Thyroid gland (tissue), 4 donors: ENCODE measurements at regions not wholly inside any gene's neighbourhood (a gene's known extent, or its start where the extent isn't known, plus 50 kb on each side); places are given as distances from the start of the nearest gene placed in this dataset.

Experiments
- DNase-seq, 2 donors: peaks; one replicate each; pipeline ENCODE4 v3.0.0-alpha.2; 2019
- H3K27ac ChIP-seq, 3 donors: fragments of 200-600 bp; sonication (generic); 1 replicate in 2 of 3; 2 replicates in 1 of 3; pipeline ENCODE4 v1.5.1; 2016 to 2019; ENCODE audit warnings: mild to moderate bottlenecking in 1 of 3, moderate library complexity in 1 of 3
- H3K27me3 ChIP-seq: fragments of 200-600 bp; sonication (generic); one replicate; pipeline ENCODE4 v1.5.1; 2019
- H3K36me3 ChIP-seq, 2 donors: fragments of 200-600 bp; sonication (generic); one replicate each; pipeline ENCODE4 v1.5.1; 2016 to 2019
- H3K4me1 ChIP-seq, 2 donors: fragments of 200-600 bp; sonication (generic); one replicate each; pipeline ENCODE4 v1.5.1; 2017 to 2019
- H3K4me3 ChIP-seq, 3 donors: fragments of 200-600 bp; sonication (generic); replicated peaks in 1 of 3; 1 replicate in 2 of 3; 2 replicates in 1 of 3; pipeline ENCODE4 v1.5.1; 2016; ENCODE audit warnings: mild to moderate bottlenecking in 1 of 3
- H3K9me3 ChIP-seq: fragments of 200-600 bp; sonication (generic); one replicate; pipeline ENCODE4 v1.5.1; 2017
- POLR2A ChIP-seq, 2 donors: fragments of 450-650 bp; IDR thresholded peaks; one replicate each; pipeline ENCODE4 v1.6.1; 2017; ENCODE audit warnings: antibody characterized with exemption in 2 of 2, mild to moderate bottlenecking in 2 of 2, moderate library complexity in 1 of 2
- WGBS, 2 donors: methylation state at CpG; one replicate each; pipeline ENCODE4 v1.1.5; 2017; 5-methylcytosine and 5-hydroxymethylcytosine counted together
- intact Hi-C: fragments of 100-400 bp; cut with DNase I; formaldehyde crosslinking; loops from one replicate; pipeline ENCODE4 v1.15.1; 2023
- TF ChIP-seq, protein P1 (sequence below), 6 experiments: fragments of 200-600 bp in 3 of 6; fragments of 450-650 bp in 3 of 6; sonication (generic) in 3 of 6; IDR thresholded peaks; one replicate each; pipeline ENCODE4 v1.5.1; 2016 to 2019; ENCODE audit warnings: antibody characterized with exemption in 6 of 6, mild to moderate bottlenecking in 2 of 6, inconsistent platforms in 1 of 6, moderate library complexity in 1 of 6

DNA sequence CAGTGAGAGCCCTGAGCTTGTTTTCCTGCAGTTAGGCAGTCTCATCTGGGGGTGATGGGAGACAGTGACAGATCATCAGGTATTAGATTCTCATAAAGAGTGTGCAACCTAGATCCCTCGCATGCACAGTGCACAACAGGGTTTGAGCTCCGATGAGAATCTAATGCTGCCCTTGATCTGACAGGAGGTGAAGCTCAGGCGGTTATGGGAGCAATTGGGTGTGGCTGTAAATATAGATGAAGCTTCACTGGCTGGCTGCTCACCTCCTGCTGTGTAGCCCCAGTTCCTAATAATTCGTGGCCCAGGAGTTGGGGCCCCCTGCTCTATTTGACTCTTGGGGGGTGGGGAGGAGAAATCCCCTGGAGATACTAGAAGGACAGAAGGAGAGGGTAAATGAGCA, 309.4 kb upstream of the STT3B start:
- intact Hi-C loops: no loop called here
- no peak for DNase-seq
- Histone ChIP-seq H3K27ac (no peak overlapping the region), H3K4me1 (peaks cover 22 to 29% of the 10 kb centered on the region in 2 donors), H3K9me3 (no peaks in the 10 kb centered on the region), H3K27me3 (no peaks in the 10 kb centered on the region), H3K36me3 (no peaks in the 10 kb centered on the region), H3K4me3 (no peak overlapping the region)
- TF ChIP-seq, protein P1, sequence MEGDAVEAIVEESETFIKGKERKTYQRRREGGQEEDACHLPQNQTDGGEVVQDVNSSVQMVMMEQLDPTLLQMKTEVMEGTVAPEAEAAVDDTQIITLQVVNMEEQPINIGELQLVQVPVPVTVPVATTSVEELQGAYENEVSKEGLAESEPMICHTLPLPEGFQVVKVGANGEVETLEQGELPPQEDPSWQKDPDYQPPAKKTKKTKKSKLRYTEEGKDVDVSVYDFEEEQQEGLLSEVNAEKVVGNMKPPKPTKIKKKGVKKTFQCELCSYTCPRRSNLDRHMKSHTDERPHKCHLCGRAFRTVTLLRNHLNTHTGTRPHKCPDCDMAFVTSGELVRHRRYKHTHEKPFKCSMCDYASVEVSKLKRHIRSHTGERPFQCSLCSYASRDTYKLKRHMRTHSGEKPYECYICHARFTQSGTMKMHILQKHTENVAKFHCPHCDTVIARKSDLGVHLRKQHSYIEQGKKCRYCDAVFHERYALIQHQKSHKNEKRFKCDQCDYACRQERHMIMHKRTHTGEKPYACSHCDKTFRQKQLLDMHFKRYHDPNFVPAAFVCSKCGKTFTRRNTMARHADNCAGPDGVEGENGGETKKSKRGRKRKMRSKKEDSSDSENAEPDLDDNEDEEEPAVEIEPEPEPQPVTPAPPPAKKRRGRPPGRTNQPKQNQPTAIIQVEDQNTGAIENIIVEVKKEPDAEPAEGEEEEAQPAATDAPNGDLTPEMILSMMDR (IDR thresholded peaks at IDR 0.05): no peak
- TF ChIP-seq POLR2A (IDR thresholded peaks at IDR 0.05): no peak
- WGBS, 2 donors: 85 to 87% methylated on average over 4 of the region's 4 CpGs

DNA sequence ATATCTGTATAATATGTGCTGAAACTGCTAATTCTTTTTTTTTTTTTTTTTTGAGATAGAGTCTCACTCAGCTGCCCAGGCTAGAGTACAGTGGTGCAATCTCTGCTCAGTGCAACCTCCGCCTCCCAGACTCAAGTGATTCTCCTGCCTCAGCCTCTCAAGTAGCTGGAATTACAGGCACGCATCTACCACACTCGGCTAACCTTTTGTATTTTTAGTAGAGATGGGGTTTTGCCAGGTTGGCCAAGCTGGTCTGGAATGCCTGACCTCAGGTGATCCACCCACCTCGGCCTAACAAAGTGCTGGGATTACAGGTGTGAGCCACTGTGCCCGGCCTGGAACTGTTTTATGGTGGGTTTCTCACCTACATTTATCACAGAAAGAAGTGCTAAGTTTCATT, 307.8 kb upstream of the STT3B start:
- DNase-seq: peak; percentile 65 to 69
- Histone ChIP-seq H3K9me3 (no peaks in the 10 kb centered on the region), H3K36me3 (no peaks in the 10 kb centered on the region), H3K4me1 (peaks cover 22 to 29% of the 10 kb centered on the region in 2 donors), H3K4me3 (no peak overlapping the region), H3K27ac (no peak overlapping the region), H3K27me3 (no peaks in the 10 kb centered on the region)
- TF ChIP-seq POLR2A (IDR thresholded peaks at IDR 0.05): no peak
- TF ChIP-seq, protein P1 (IDR thresholded peaks at IDR 0.05): no peak
- intact Hi-C loops: no loop called here
- WGBS, 2 donors: 46 to 60% methylated on average over 4 to 5 of the region's 5 CpGs

- no peaks in the 10 kb centered on the region for H3K36me3 ChIP-seq
- no peak overlapping the region for H3K4me3 ChIP-seq
- intact Hi-C loops: no loop called here
- peaks cover 22 to 29% of the 10 kb centered on the region in 2 donors for H3K4me1 ChIP-seq
- H3K9me3 ChIP-seq: no peaks in the 10 kb centered on the region
- no peak for TF ChIP-seq POLR2A (IDR thresholded peaks at IDR 0.05)
- TF ChIP-seq, protein P1 (IDR thresholded peaks at IDR 0.05): no peak
- H3K27ac ChIP-seq: no peak overlapping the region
- 87 to 89% methylated on average over 3 of the region's 3 CpGs for WGBS, 2 donors
- DNase-seq: no peak
- no peaks in the 10 kb centered on the region for H3K27me3 ChIP-seq
These were observed 306.8 kb upstream of the STT3B start for GRCh38 chr3:31225923-31226322.

- DNase-seq: no peak
- peaks cover 22 to 29% of the 10 kb centered on the region in 2 donors for H3K4me1 ChIP-seq
- H3K27ac ChIP-seq: no peak overlapping the region
- intact Hi-C loops: no loop called here
- WGBS, 2 donors: 78 to 89% methylated on average over 3 of the region's 3 CpGs
- H3K36me3 ChIP-seq: no peaks in the 10 kb centered on the region
- H3K27me3 ChIP-seq: no peaks in the 10 kb centered on the region
- H3K4me3 ChIP-seq: no peak overlapping the region
- no peaks in the 10 kb centered on the region for H3K9me3 ChIP-seq
- TF ChIP-seq, protein P1 (IDR thresholded peaks at IDR 0.05): no peak
- TF ChIP-seq POLR2A (IDR thresholded peaks at IDR 0.05): no peak
These were observed 306.4 kb upstream of the STT3B start for GRCh38 chr3:31226346-31226745.

- intact Hi-C loops: no loop called here
These were observed 305.6 kb upstream of the STT3B start for GRCh38 chr3:31227131-31227562.

More at GRCh38 chr3:31227131-31227562, 305.6 kb upstream of the STT3B start:
- Histone ChIP-seq H3K36me3 (no peaks in the 10 kb centered on the region), H3K27me3 (no peaks in the 10 kb centered on the region), H3K4me3 (no peak overlapping the region), H3K9me3 (no peaks in the 10 kb centered on the region), H3K27ac (no peak overlapping the region), H3K4me1 (peaks cover 22 to 29% of the 10 kb centered on the region in 2 donors)
- TF ChIP-seq, protein P1 (IDR thresholded peaks at IDR 0.05): no peak
- TF ChIP-seq POLR2A (IDR thresholded peaks at IDR 0.05): no peak
- WGBS, 2 donors: 22 to 29% methylated on average over 3 of the region's 3 CpGs
- no peak for DNase-seq
